Muscle of arm (tissue), 1 donor: ENCODE measurements at regions not wholly inside any gene's neighbourhood (a gene's known extent, or its start where the extent isn't known, plus 50 kb on each side); places are given as distances from the start of the nearest gene placed in this dataset.
"Not testable (repeated sequence)": the region's sequence is repeated elsewhere in the genome, so short reads cannot be mapped to it uniquely, and the experiment has no call there.

Experiments
- DNase-seq: peaks from one replicate; pipeline ENCODE4 v3.0.0-alpha.2; 2013

- peak; percentile 26 for DNase-seq
These were observed 145.3 kb upstream of the PRSS1 start for GRCh38 chr7:142603870-142604448.

- no peak for DNase-seq
These were observed 146.5 kb upstream of the PRSS1 start for GRCh38 chr7:142602756-142603155.

DNA sequence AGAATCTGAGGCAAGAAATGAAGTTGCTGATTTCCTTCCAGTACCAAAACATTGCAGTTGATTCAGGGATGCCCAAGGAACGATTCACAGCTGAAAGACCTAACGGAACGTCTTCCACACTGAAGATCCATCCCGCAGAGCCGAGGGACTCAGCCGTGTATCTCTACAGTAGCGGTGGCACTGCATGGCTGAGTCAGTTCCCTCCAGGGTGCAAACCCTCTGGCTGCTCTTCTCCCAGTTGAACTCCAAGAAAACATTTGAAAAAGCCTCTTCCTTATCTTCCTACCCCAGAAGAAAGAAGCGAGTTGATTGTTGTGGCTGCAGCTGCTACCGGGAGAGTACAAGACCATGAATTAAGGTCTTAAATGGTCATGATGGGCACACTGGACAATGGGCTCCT lies 147.1 kb upstream of the PRSS1 start:
- no peak for DNase-seq

GRCh38 chr7:142598297-142598696 lies 151.0 kb upstream of the PRSS1 start:
- DNase-seq: no peak

DNA sequence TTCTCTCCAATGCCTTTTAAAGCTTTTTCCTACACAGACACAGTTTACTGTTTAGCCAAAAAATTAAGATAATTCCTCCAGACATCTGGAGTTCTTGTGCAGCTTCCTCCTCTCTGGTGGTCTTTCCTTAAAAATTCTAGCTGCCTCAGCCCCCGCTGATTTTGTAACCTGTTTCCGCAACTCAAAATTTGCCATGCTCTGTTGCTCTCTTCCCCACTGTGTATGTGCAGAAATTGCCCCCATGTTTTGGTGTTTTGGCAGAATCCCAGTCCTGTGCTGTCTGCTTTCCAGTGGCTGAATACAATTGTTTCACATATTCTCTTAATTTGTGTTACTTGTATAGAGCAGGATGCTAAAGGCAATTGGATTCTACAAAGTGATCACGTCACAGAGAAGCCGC lies 151.7 kb upstream of the PRSS1 start:
- DNase-seq: no peak

DNA sequence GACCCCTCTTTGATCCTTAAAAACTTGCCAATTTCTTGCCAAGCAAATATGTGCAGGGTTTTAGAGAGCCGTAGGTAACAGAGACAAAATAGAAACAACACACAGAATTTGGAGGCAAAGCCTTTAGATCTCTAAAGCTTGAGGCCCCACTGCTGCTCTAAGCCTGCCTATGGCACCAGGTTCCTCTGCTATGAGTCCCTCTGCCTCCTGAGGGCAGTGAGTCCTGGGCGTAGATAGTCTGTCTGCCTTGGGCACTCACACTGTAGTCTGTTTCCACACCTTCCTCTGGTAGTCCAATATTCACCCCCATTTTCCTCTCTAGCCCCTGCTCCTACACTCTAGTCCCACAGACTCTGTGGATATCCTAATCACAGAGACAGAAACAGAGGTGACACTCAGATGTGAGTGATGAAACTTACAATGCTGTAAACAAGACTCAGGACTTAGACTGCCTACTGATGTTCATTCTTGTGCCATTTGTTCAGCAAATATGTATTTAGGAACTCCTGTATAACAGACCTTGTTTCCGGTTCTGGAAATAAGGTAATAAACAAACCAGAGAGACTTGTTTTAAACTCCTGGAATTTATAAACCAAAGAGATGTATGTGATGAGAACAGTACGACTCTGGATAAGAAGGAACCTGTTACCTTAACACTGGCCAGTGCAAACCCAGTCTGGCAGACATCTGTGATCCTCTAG lies 153.3 kb upstream of the PRSS1 start:
- no peak for DNase-seq

DNA sequence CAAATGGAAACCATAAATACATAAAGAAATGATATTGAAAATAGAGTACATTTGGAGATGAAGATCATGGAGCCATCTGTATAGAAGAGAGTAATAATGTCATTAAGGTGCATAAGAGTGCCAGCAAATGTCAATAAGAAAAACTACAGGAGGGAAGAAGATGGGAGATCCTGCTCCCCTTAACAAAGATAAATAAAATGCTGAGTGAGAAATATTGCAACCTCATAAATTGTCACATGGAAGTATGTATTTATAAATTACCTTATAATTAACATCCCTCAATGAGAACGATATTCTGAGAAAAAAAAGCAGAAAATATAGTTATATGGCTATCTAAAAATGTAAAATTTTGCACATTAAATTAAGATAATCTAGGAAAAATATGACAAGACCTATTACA lies 155.2 kb upstream of the PRSS1 start:
- DNase-seq: no peak

DNA sequence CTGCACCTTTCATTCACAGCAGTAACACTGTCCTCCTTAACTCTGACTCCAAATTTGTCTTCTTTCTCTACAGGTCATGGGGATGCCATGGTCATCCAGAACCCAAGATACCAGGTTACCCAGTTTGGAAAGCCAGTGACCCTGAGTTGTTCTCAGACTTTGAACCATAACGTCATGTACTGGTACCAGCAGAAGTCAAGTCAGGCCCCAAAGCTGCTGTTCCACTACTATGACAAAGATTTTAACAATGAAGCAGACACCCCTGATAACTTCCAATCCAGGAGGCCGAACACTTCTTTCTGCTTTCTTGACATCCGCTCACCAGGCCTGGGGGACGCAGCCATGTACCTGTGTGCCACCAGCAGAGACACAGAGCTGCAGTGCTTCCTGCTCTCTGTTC lies 156.2 kb upstream of the PRSS1 start:
- no peak for DNase-seq

DNA sequence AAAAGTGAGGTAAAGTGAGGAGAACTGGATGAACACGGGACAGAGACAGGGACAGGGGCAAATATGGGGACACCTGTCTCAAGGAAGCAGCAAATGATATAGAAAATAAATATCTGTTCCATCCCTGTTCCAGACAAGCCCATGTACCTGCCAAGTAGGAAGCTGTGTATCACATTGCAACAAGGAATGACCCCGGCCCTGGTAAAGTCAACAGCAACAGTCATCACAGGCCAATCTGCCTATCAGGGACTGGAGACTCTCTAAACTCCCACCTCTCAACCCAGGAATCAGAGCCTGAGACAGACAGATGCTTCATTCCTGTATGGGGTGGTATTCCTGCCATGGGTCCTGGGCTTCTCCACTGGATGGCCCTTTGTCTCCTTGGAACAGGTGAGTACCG lies 156.6 kb upstream of the PRSS1 start:
- DNase-seq: no peak

- DNase-seq: no peak
These were observed 157.0 kb upstream of the PRSS1 start for GRCh38 chr7:142592231-142592630.

DNA sequence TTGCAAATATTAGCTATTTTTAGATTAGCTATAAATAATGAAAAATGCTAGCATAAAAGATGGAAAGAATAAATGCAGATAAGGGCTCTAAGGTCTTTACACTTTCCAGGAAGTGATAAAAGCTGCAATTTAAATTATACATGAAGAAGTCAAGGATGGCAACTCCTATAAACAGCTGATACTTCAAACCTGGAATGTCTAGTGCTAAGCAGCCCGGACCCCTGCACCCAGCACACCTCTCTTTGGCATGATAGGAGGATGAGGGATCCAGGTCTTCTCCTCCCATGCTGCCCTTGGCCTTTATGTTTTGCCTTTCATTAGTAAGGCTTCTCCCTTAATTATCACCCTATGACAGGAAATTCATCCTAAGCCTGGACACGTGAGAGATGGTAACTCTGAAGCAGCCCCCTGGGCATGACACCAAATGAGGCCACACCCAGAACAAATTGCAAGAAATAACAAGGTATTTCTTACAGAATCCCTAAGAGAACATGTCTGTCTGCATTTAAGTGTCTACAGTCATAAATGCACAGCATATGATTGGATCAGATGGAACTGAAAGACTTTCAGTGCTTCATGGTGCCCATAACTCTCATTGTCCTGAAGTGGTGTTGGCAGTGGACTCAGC lies 158.3 kb upstream of the PRSS1 start:
- no peak for DNase-seq

- no peak for DNase-seq
These were observed 159.2 kb upstream of the PRSS1 start for GRCh38 chr7:142590077-142590476.

- DNase-seq: no peak
These were observed 161.6 kb upstream of the PRSS1 start for GRCh38 chr7:142587578-142588191.

DNA sequence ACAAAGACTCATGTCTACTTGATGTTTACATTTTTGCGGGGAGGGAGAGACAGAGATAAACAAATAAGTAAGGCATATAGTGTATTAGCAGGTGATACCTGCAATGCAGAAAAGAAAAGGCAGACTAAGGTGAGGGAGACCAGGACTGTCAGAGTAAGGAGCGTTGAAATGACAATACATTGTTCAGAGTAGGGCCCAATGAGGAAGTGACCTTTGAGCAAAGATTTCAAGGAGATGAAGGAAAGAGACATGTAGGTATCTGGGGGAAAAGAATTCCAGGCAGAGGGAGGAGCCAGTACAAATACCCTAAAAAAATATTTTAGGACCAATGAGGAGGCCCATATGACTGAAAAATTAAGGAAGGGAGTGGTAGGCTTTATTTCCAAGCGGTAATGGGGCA lies 162.7 kb upstream of the PRSS1 start:
- DNase-seq: no peak

- no peak for DNase-seq
These were observed 163.8 kb upstream of the PRSS1 start for GRCh38 chr7:142585425-142585824.

DNA sequence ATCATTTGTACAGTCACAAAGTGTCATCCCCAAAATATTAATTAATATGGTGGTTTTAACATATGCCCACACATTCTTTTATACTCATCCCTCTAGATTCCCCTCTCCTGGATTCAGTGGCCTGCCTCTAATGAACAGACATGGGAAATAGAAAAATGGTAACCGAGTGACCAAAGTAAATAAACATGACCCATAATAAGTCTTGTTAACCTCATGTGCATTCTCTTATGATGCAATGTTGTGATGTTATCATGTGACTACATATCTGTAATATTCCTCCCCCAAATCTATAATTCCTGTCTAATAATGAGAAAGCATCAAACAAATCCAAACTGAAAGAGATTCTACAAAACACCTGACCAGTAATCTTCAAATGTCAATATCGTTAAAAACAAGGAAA lies 164.5 kb upstream of the PRSS1 start:
- no peak for DNase-seq

GRCh38 chr7:142583446-142583845 lies 165.8 kb upstream of the PRSS1 start:
- peak; percentile 7 for DNase-seq

GRCh38 chr7:142582351-142582750 lies 166.9 kb upstream of the PRSS1 start:
- no peak for DNase-seq

- no peak for DNase-seq
These were observed 167.9 kb upstream of the PRSS1 start for GRCh38 chr7:142581341-142581740.

DNA sequence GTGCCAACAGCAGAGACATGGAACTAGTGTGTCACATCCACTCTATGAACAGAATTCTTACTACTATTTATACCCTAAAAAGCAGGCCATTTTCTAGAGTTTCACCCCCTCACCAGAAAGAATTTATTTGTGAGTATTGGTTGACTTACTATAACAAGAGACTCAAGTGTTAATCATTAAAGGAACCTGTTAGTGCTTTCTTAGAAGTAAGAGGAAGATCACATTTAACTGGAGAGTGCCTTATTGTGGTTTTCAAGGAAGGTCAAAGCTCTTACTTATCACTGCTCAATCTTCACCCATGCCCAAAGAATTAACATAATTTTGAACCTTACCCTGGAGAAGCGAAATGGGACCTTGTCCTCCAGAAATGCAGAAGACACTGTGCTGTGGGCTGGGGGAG lies 169.3 kb upstream of the PRSS1 start:
- no peak for DNase-seq

DNA sequence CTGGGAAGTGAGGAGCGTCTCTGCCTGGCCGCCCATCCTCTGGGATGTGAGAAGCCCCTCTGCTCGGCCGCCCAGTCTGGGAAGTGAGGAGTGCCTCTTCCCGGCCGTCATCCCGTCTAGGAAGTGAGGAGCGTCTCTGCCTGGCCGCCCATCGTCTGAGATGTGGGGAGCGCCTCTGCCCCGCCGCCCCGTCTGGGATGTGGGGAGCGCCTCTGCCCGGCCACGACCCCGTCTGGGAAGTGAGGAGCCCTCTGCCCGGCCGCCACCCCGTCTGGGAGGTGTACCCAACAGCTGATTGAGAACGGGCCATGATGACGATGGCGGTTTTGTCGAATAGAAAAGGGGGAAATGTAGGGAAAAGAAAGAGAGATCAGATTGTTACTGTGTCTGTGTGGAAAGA lies 173.9 kb upstream of the PRSS1 start:
- DNase-seq: not testable (repeated sequence)

GRCh38 chr7:142571581-142571980 lies 177.7 kb upstream of the PRSS1 start:
- DNase-seq: no peak

- DNase-seq: no peak
These were observed 179.4 kb upstream of the PRSS1 start for GRCh38 chr7:142569851-142570250.
